ENCODE measurements at regions not wholly inside any gene's neighbourhood (a gene's known extent, or its start where the extent isn't known, plus 50 kb on each side); places are given as distances from the start of the nearest gene placed in this dataset.

DNA sequence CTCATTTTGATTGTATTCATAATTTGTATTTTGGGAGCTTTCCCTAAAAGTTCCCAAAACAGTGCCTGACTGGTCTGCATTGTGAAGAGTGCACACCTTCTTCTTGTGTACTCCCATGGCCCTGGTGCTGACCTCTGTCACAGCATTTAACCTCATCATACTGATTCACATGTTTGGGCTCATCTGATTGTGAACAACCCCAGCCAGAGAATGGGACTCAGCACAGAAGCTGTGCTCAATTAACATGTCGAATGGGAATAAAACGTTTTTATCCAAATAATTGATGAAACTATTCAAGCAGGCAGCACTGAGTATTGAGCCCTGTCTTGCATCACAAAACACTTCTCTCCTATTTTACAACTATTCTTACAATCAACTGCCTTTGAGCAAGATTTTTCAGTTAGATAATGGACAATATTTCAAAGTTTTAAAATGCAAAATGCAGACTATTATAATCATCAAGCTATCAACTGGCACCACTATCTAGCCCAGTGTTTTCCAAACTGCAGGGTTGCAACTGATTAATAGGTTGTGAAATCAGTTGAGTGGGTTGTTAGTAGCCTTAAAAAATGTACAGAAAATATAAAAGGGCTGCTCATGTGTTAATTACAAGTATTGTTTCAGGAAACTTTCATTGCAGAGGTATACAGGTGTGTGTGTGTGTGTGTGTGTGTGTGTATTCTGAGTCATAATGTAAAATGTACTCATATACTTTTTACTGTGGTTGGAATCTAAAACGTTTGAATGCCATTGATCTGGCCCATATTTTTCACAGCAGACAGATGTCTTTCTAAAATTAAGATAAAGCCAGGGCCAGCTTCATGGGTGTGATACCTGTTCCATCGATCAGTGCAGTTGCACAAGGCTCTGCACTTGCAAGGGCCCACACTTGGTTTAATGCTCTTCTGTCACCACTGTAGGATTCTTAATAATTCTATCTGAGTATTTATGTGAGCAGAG, 190.5 kb downstream of the PIK3R1 start:
- TF ChIP-seq, protein P1, sequence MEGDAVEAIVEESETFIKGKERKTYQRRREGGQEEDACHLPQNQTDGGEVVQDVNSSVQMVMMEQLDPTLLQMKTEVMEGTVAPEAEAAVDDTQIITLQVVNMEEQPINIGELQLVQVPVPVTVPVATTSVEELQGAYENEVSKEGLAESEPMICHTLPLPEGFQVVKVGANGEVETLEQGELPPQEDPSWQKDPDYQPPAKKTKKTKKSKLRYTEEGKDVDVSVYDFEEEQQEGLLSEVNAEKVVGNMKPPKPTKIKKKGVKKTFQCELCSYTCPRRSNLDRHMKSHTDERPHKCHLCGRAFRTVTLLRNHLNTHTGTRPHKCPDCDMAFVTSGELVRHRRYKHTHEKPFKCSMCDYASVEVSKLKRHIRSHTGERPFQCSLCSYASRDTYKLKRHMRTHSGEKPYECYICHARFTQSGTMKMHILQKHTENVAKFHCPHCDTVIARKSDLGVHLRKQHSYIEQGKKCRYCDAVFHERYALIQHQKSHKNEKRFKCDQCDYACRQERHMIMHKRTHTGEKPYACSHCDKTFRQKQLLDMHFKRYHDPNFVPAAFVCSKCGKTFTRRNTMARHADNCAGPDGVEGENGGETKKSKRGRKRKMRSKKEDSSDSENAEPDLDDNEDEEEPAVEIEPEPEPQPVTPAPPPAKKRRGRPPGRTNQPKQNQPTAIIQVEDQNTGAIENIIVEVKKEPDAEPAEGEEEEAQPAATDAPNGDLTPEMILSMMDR (IDR thresholded peaks at IDR 0.05): no peak
- TF ChIP-seq POLR2A (IDR thresholded peaks at IDR 0.05) (no peak), EP300 (IDR thresholded peaks at IDR 0.05) (no peak)

Measured in ovary (tissue), 3 donors.